ENCODE measurements at regions not wholly inside any gene's neighbourhood (a gene's known extent, or its start where the extent isn't known, plus 50 kb on each side); places are given as distances from the start of the nearest gene placed in this dataset.
"Not testable (repeated sequence)": the region's sequence is repeated elsewhere in the genome, so short reads cannot be mapped to it uniquely, and the experiment has no call there.

- Mint-ChIP-seq H3K27me3 (peaks cover 0 to 6% (median 0%) of the 10 kb centered on the region in 3 donors), H3K4me1 (no peaks in the 10 kb centered on the region), H3K27ac (no peak overlapping the region), H3K36me3 (no peaks in the 10 kb centered on the region), H3K9me3 (peaks cover 0 to 2% (median 0%) of the 10 kb centered on the region in 7 donors), H3K4me3 (no peak overlapping the region)
- DNase-seq: no peak
- ATAC-seq (ENCODE audit: low read depth in 2 of 2): no peak
Observed at GRCh38 chr15:98070137-98070536, 109.6 kb downstream of the ARRDC4 start.

- DNase-seq: no peak
- Mint-ChIP-seq H3K4me1 (peaks cover 2 to 4% (median 3%) of the 10 kb centered on the region in 3 donors), H3K9me3 (peaks cover 0 to 2% (median 0%) of the 10 kb centered on the region in 7 donors), H3K36me3 (no peaks in the 10 kb centered on the region), H3K27ac (no peak overlapping the region), H3K27me3 (peaks cover 0 to 6% (median 0%) of the 10 kb centered on the region in 3 donors), H3K4me3 (no peak overlapping the region)
- no peak for ATAC-seq (ENCODE audit: low read depth in 2 of 2)
Observed at GRCh38 chr15:98071786-98072185, 111.3 kb downstream of the ARRDC4 start.

DNA sequence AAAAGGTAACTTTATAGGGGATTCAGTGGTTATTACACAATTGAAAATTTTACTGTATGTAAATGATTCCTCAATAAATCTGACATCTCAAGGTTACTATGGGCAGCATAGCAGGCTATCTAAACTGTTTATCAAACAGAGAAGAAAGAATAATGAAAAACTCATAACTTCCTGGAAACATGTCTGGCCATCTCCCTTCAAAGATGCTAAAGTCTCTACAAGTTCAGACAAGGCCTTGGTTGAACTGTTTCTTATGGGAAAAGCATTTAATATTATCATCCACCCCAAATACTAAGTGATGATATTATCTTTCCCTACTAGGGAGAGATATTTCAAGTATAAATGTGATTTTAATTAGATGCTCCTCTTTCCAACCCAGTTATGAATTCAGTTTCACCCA lies 114.9 kb downstream of the ARRDC4 start:
- Mint-ChIP-seq H3K36me3 (no peaks in the 10 kb centered on the region), H3K27me3 (peaks cover 0 to 6% (median 0%) of the 10 kb centered on the region in 3 donors), H3K27ac (no peak overlapping the region), H3K4me3 (no peak overlapping the region), H3K9me3 (no peaks in the 10 kb centered on the region), H3K4me1 (peaks cover 3 to 7% (median 4%) of the 10 kb centered on the region in 3 donors)
- ATAC-seq (ENCODE audit: low read depth in 2 of 2): no peak
- no peak for DNase-seq

DNA sequence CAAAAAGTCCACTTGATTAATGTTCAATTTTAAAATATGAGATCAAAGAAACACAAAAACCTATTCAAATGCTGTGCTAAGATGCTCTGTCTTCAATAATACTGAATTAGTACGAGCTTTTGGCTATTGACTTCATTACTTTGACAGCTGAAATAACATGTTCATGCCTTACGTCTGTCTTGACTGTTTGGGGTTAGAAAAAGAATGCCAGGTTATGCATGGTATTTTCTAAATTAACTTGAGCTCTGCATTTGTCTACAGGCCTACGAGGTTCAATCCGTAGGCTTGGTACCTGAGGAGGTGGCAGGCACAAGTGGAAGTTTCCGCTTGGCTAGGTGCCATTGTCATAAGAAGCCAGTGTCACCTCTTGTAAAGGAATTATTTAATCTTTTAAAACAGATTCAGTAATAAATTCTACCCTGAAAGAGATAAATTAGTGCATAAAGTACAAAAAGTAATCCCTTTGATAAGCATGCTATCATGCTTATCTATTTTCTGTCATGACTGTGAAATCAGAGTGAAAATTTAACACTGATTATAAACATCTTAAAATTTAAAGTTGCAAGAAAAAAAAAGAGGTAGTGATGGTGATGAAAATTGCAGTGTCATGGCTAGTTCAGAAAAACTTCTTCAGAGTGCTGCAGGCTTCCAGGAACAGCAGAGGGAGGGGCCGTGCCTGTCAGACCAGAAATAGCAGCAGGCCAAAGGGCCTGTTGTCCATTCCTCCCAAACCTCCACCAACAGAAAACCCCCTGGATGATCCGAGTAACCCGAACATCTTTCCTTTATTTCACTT lies 115.7 kb downstream of the ARRDC4 start:
- Mint-ChIP-seq H3K4me3 (no peak overlapping the region), H3K27ac (peak overlapping the region in 1 of 6 donors; percentile 49), H3K27me3 (peaks cover 0 to 6% (median 0%) of the 10 kb centered on the region in 3 donors), H3K9me3 (no peaks in the 10 kb centered on the region), H3K36me3 (no peaks in the 10 kb centered on the region), H3K4me1 (peaks cover 3 to 7% (median 4%) of the 10 kb centered on the region in 3 donors)
- DNase-seq: no peak
- no peak for ATAC-seq (ENCODE audit: low read depth in 2 of 2)

GRCh38 chr15:98077186-98077585 lies 116.7 kb downstream of the ARRDC4 start:
- H3K27me3 Mint-ChIP-seq: peaks cover 0 to 6% (median 0%) of the 10 kb centered on the region in 3 donors
- no peaks in the 10 kb centered on the region for H3K9me3 Mint-ChIP-seq
- H3K4me3 Mint-ChIP-seq: no peak overlapping the region
- ATAC-seq (ENCODE audit: low read depth in 2 of 2): no peak
- DNase-seq: no peak
- H3K4me1 Mint-ChIP-seq: peaks cover 3 to 7% (median 4%) of the 10 kb centered on the region in 3 donors
- H3K27ac Mint-ChIP-seq: peak overlapping the region in 1 of 6 donors; percentile 11
- H3K36me3 Mint-ChIP-seq: no peaks in the 10 kb centered on the region

DNA sequence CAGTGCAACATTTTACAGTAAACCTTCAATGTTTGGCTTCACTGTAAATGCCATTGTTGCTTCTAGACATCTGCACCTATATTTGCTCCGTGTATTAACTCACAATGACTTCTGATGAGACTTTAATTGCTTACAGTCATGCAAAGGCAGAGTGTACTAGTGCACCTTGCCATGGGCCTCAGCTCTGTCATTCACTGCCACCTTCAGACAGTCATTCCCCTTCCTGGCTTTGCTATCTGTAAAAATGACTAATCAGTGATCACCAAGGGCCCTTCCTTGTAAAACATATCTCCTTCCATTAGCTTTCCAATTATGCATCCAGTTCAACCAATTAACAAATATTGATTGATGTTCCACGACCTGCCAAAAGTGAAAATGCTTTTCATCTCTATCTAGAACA lies 120.3 kb downstream of the ARRDC4 start:
- no peaks in the 10 kb centered on the region for H3K27me3 Mint-ChIP-seq
- peaks cover 3 to 7% (median 4%) of the 10 kb centered on the region in 3 donors for H3K4me1 Mint-ChIP-seq
- H3K9me3 Mint-ChIP-seq: no peaks in the 10 kb centered on the region
- DNase-seq (no peak), ATAC-seq (ENCODE audit: low read depth in 2 of 2) (no peak)
- peak overlapping the region in 1 of 6 donors; percentile 16 for H3K27ac Mint-ChIP-seq
- no peak overlapping the region for H3K4me3 Mint-ChIP-seq
- H3K36me3 Mint-ChIP-seq: no peaks in the 10 kb centered on the region

DNA sequence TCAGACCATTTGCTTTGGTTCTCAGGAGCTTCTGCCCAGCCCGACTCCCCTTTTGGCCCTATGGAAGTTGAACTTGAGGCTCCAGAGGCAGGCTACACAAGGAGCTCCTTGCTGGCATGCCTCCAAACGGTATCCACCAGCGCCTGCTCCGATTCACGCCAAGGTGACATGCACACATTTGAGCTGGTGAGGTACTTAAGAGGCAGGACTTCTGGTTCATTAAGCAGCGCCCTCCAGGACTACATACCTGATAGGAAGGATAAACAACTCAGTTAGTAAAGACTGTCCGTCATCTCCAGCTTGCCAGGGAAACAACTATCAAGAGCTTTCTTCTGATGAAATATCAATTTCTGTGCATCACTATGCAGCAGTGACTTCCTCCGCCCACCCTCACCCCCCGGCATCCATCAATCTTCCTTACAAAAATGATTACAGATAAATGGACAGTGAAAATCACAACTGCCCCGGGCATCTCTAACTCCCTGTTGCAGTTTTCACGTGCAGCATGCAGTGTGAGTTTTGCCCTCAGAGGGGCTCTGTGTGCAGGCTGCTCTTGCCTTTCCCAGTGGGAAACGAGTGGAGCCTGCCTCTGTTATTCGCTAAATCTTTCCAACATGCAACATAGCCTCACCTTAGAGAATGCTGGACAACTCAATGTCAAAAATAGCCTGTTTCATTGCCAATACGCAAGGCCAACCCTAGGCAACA lies 122.9 kb downstream of the ARRDC4 start:
- Mint-ChIP-seq H3K4me3 (no peak overlapping the region), H3K36me3 (peaks cover 0 to 6% of the 10 kb centered on the region in 2 donors), H3K27ac (no peak overlapping the region), H3K27me3 (no peaks in the 10 kb centered on the region), H3K4me1 (no peaks in the 10 kb centered on the region), H3K9me3 (peaks cover 4 to 9% (median 6%) of the 10 kb centered on the region in 7 donors)
- DNase-seq (no peak), ATAC-seq (ENCODE audit: low read depth in 2 of 2) (no peak)

GRCh38 chr15:98085003-98085639 lies 124.6 kb downstream of the ARRDC4 start:
- Mint-ChIP-seq H3K4me1 (no peaks in the 10 kb centered on the region), H3K4me3 (no peak overlapping the region), H3K9me3 (peaks cover 4 to 9% (median 6%) of the 10 kb centered on the region in 7 donors), H3K27me3 (no peaks in the 10 kb centered on the region), H3K27ac (peak overlapping the region in 1 of 6 donors; percentile 4), H3K36me3 (peaks cover 0 to 6% of the 10 kb centered on the region in 2 donors)
- ATAC-seq (ENCODE audit: low read depth in 2 of 2): no peak
- DNase-seq: peak; percentile 27

- not testable (repeated sequence) for DNase-seq; H3K27me3 Mint-ChIP-seq; ATAC-seq (ENCODE audit: low read depth in 2 of 2); H3K4me3 Mint-ChIP-seq; H3K4me1 Mint-ChIP-seq; H3K9me3 Mint-ChIP-seq; H3K27ac Mint-ChIP-seq; H3K36me3 Mint-ChIP-seq
Observed at GRCh38 chr15:98088307-98088945, 127.9 kb downstream of the ARRDC4 start.

DNA sequence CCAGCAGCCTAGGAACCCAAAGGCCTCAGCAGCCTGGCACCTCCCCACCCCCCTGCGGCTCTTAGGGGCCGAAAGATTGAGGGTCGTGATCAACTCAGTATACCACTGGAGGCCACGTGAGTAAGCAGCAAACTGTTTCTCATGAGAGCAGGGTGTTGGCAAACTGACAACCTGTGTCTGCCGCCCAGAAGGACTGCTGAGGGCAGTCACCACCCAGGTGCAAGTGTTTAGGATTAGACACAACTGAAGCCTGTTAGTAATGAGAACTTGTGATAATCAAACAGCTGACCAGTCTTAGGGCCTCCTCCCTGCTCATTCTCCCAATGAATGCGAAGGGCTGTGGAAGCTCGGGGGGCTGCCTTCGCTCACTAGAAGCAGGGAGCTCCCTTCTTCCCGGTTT lies 128.8 kb downstream of the ARRDC4 start:
- H3K4me3 Mint-ChIP-seq; ATAC-seq (ENCODE audit: low read depth in 2 of 2); H3K4me1 Mint-ChIP-seq; DNase-seq; H3K36me3 Mint-ChIP-seq; H3K27ac Mint-ChIP-seq: not testable (repeated sequence)
- H3K9me3 Mint-ChIP-seq: peaks cover 6 to 12% (median 9%) of the 10 kb centered on the region in 7 donors
- H3K27me3 Mint-ChIP-seq: peaks cover 0 to 11% (median 3%) of the 10 kb centered on the region in 3 donors

- H3K27ac Mint-ChIP-seq; ATAC-seq (ENCODE audit: low read depth in 2 of 2); H3K4me1 Mint-ChIP-seq; H3K36me3 Mint-ChIP-seq; H3K4me3 Mint-ChIP-seq; H3K27me3 Mint-ChIP-seq; DNase-seq: not testable (repeated sequence)
- H3K9me3 Mint-ChIP-seq: peaks cover 0 to 10% (median 5%) of the 10 kb centered on the region in 7 donors
Observed at GRCh38 chr15:98097986-98098385, 137.5 kb downstream of the ARRDC4 start.

DNA sequence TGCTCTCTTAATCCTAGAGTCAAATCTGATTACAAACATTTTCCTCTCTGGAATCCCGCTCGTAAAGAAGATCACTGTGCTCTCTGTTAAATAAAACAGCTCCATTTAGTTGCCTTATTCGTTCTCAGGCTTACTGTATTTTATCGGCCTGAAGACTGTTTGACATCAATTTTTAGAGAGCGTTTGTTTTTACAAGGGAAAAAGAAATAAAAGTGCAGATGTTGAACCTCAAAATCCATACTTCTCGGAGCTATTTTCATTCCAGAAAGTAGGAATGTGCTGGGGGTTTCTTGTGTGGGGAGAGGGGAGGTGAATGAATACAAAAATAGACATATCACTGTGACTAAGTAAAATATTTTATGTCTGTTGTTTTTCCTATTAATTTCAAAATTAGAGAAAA lies 140.1 kb downstream of the ARRDC4 start:
- DNase-seq; H3K36me3 Mint-ChIP-seq; H3K27me3 Mint-ChIP-seq; H3K4me3 Mint-ChIP-seq; ATAC-seq (ENCODE audit: low read depth in 2 of 2); H3K4me1 Mint-ChIP-seq; H3K9me3 Mint-ChIP-seq; H3K27ac Mint-ChIP-seq: not testable (repeated sequence)

DNA sequence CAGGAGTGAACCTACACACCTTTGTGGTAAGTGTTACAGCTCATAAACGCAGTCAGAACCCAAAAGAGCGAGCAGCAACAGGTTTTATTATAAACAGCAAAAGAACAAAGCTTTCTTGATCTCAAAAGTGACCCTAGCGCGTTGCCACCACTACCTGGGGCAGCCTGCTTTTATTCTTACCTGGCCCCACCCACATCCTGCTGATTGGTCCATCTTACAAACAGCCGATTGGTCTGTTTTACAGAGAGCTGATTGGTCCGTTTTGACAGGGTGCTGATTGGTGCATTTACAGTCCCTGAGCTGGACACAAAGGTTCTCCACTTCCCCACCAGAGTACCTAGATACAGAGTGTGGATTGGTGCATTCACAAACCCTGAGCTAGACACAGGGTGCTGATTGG lies 143.1 kb downstream of the ARRDC4 start:
- ATAC-seq (ENCODE audit: low read depth in 2 of 2) (no peak), DNase-seq (no peak)
- H3K36me3 Mint-ChIP-seq: no peaks in the 10 kb centered on the region
- no peaks in the 10 kb centered on the region for H3K27me3 Mint-ChIP-seq
- peaks cover 0 to 5% (median 0%) of the 10 kb centered on the region in 7 donors for H3K9me3 Mint-ChIP-seq
- no peak overlapping the region for H3K4me3 Mint-ChIP-seq
- H3K4me1 Mint-ChIP-seq: no peaks in the 10 kb centered on the region
- H3K27ac Mint-ChIP-seq: no peak overlapping the region

All from naive B cell (primary cell).